ENCODE measurements at regions not wholly inside any gene's neighbourhood (a gene's known extent, or its start where the extent isn't known, plus 50 kb on each side); places are given as distances from the start of the nearest gene placed in this dataset.

- no peak overlapping the region for H3K4me3 ChIP-seq (ENCODE audit: low read length)
- no peaks in the 10 kb centered on the region for H3K4me1 ChIP-seq (ENCODE audit: control insufficient read depth, insufficient read depth, low read length)
- WGBS (ENCODE audit: insufficient coverage) = 80% methylated on average over 2 of the region's 4 CpGs
- no peaks in the 10 kb centered on the region for H3K27me3 ChIP-seq (ENCODE audit: control insufficient read depth, insufficient read depth, low read length)
- no peaks in the 10 kb centered on the region for H3K36me3 ChIP-seq (ENCODE audit: control insufficient read depth, insufficient read depth, low read length)
- no peaks in the 10 kb centered on the region for H3K9me3 ChIP-seq (replicated peaks; ENCODE audit: control insufficient read depth, low read depth, low read length)
- no peak for DNase-seq
- no peak overlapping the region for H3K27ac ChIP-seq (ENCODE audit: low read length)
Observed at GRCh38 chr11:115897707-115898106, 393.5 kb upstream of the CADM1 start.

GRCh38 chr11:115896084-115896483 lies 391.9 kb upstream of the CADM1 start:
- Histone ChIP-seq H3K27me3 (ENCODE audit: control insufficient read depth, insufficient read depth, low read length) (peaks cover 2% of the 10 kb centered on the region), H3K27ac (ENCODE audit: low read length) (no peak overlapping the region), H3K9me3 (replicated peaks; ENCODE audit: control insufficient read depth, low read depth, low read length) (no peaks in the 10 kb centered on the region), H3K4me3 (ENCODE audit: low read length) (no peak overlapping the region), H3K36me3 (ENCODE audit: control insufficient read depth, insufficient read depth, low read length) (no peaks in the 10 kb centered on the region), H3K4me1 (ENCODE audit: control insufficient read depth, insufficient read depth, low read length) (no peaks in the 10 kb centered on the region)
- DNase-seq = no peak
- WGBS (ENCODE audit: insufficient coverage) = 94% methylated on average over 2 of the region's 2 CpGs

DNA sequence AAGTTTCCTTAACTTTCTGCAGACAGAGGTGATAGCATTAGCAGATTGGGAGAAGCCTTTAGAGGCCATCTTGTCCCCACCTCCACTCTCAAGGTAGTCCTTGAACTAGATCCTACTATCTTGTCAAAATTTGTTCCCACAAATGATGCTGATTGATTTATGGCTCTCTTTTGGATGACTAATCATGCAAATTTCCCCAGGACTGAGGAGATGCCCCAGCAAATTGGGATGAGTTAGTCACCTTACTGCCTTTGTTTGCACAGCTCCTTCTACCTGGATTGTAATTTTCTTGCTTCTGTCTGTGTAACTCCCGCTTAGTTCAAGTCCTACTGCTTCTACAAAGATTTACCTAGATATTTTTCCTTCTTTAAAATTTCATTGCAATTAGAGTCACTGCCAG lies 391.4 kb upstream of the CADM1 start:
- no peak overlapping the region for H3K4me3 ChIP-seq (ENCODE audit: low read length)
- no peak overlapping the region for H3K27ac ChIP-seq (ENCODE audit: low read length)
- H3K4me1 ChIP-seq (ENCODE audit: control insufficient read depth, insufficient read depth, low read length) = no peaks in the 10 kb centered on the region
- no peaks in the 10 kb centered on the region for H3K36me3 ChIP-seq (ENCODE audit: control insufficient read depth, insufficient read depth, low read length)
- WGBS (ENCODE audit: insufficient coverage) = no CpG with 5 or more reads among the region's 1 CpG
- no peaks in the 10 kb centered on the region for H3K9me3 ChIP-seq (replicated peaks; ENCODE audit: control insufficient read depth, low read depth, low read length)
- peaks cover 2% of the 10 kb centered on the region for H3K27me3 ChIP-seq (ENCODE audit: control insufficient read depth, insufficient read depth, low read length)
- no peak for DNase-seq

DNA sequence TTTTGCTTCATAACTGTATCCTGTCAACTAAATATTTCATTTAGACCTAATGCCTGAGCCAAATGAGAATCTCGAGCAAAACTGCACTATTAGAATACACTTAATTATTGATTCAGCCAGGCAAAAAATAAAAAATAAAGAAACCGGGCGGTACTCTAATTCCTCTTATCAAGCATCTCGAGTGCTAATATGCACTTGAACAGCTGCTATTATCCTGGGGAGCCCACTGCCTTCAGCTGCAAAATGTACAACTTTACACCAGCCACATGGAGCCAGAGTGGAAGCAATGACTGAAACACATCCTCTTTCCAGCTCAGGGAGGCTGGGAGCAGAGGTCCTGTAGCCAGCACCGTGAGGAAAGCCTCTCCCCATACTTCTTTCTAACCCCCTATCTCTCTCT lies 390.0 kb upstream of the CADM1 start:
- Histone ChIP-seq H3K4me3 (ENCODE audit: low read length) (no peak overlapping the region), H3K36me3 (ENCODE audit: control insufficient read depth, insufficient read depth, low read length) (no peaks in the 10 kb centered on the region), H3K27me3 (ENCODE audit: control insufficient read depth, insufficient read depth, low read length) (peaks cover 2% of the 10 kb centered on the region), H3K9me3 (replicated peaks; ENCODE audit: control insufficient read depth, low read depth, low read length) (no peaks in the 10 kb centered on the region), H3K4me1 (ENCODE audit: control insufficient read depth, insufficient read depth, low read length) (no peaks in the 10 kb centered on the region), H3K27ac (ENCODE audit: low read length) (no peak overlapping the region)
- WGBS (ENCODE audit: insufficient coverage) = 72% methylated on average over 4 of the region's 5 CpGs
- no peak for DNase-seq

GRCh38 chr11:115893461-115894099 lies 389.4 kb upstream of the CADM1 start:
- Histone ChIP-seq H3K27ac (ENCODE audit: low read length) (no peak overlapping the region), H3K36me3 (ENCODE audit: control insufficient read depth, insufficient read depth, low read length) (no peaks in the 10 kb centered on the region), H3K4me3 (ENCODE audit: low read length) (no peak overlapping the region), H3K27me3 (ENCODE audit: control insufficient read depth, insufficient read depth, low read length) (peaks cover 4% of the 10 kb centered on the region), H3K4me1 (ENCODE audit: control insufficient read depth, insufficient read depth, low read length) (no peaks in the 10 kb centered on the region), H3K9me3 (replicated peaks; ENCODE audit: control insufficient read depth, low read depth, low read length) (no peaks in the 10 kb centered on the region)
- no peak for DNase-seq
- WGBS (ENCODE audit: insufficient coverage) = 95% methylated on average over 5 of the region's 5 CpGs

- no peaks in the 10 kb centered on the region for H3K9me3 ChIP-seq (replicated peaks; ENCODE audit: control insufficient read depth, low read depth, low read length)
- no CpG with 5 or more reads among the region's 2 CpGs for WGBS (ENCODE audit: insufficient coverage)
- no peak overlapping the region for H3K4me3 ChIP-seq (ENCODE audit: low read length)
- H3K27ac ChIP-seq (ENCODE audit: low read length) = no peak overlapping the region
- H3K4me1 ChIP-seq (ENCODE audit: control insufficient read depth, insufficient read depth, low read length) = no peaks in the 10 kb centered on the region
- DNase-seq = no peak
- H3K36me3 ChIP-seq (ENCODE audit: control insufficient read depth, insufficient read depth, low read length) = no peaks in the 10 kb centered on the region
- H3K27me3 ChIP-seq (ENCODE audit: control insufficient read depth, insufficient read depth, low read length) = peaks cover 5% of the 10 kb centered on the region
Observed at GRCh38 chr11:115892016-115892415, 387.8 kb upstream of the CADM1 start.

DNA sequence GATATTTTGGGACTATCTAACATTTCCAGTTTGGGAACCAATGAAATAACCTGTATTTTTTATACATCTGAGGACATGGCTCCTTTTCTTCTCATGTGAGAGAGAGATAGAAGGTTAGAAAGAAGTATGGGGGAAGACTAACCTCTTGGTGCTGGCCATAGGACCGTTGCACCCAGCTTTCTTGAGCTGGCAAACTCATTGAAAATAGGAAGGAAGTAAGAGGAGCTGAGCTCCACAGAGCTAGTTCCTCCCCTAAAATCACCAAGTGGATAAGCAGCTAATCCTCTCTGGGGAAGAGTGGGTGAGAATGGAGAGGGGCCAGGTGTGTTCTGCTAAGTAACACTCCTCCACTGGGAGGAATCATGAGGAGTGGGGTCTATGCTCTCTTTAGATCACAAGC lies 387.4 kb upstream of the CADM1 start:
- Histone ChIP-seq H3K27ac (ENCODE audit: low read length) (no peak overlapping the region), H3K36me3 (ENCODE audit: control insufficient read depth, insufficient read depth, low read length) (no peaks in the 10 kb centered on the region), H3K4me1 (ENCODE audit: control insufficient read depth, insufficient read depth, low read length) (no peaks in the 10 kb centered on the region), H3K9me3 (replicated peaks; ENCODE audit: control insufficient read depth, low read depth, low read length) (no peaks in the 10 kb centered on the region), H3K4me3 (ENCODE audit: low read length) (no peak overlapping the region), H3K27me3 (ENCODE audit: control insufficient read depth, insufficient read depth, low read length) (peaks cover 5% of the 10 kb centered on the region)
- DNase-seq = no peak
- 25% methylated on average over 1 of the region's 1 CpG for WGBS (ENCODE audit: insufficient coverage)

DNA sequence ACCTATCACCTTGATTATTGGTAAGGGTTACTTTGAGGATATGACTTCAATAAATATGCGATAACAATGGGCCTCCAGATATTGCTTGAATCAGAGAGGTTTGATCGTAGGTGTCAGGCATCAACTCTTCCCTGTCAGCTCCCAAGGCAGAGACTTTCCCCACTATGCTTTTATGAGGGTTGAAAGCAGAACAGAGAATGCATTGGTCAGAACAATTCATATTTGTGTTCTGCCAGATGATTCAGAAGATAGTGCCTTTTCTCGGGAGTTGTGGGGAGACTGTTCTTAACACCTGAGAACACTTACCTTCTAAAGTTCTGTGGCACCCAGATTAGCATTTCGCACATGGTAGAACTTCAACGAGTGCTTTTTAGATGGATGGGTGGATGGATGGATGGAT lies 386.3 kb upstream of the CADM1 start:
- H3K27me3 ChIP-seq (ENCODE audit: control insufficient read depth, insufficient read depth, low read length) = peaks cover 5% of the 10 kb centered on the region
- H3K36me3 ChIP-seq (ENCODE audit: control insufficient read depth, insufficient read depth, low read length) = no peaks in the 10 kb centered on the region
- WGBS (ENCODE audit: insufficient coverage) = 100% methylated on average over 2 of the region's 5 CpGs
- H3K9me3 ChIP-seq (replicated peaks; ENCODE audit: control insufficient read depth, low read depth, low read length) = no peaks in the 10 kb centered on the region
- H3K27ac ChIP-seq (ENCODE audit: low read length) = no peak overlapping the region
- H3K4me3 ChIP-seq (ENCODE audit: low read length) = no peak overlapping the region
- DNase-seq = no peak
- peaks cover 6% of the 10 kb centered on the region for H3K4me1 ChIP-seq (ENCODE audit: control insufficient read depth, insufficient read depth, low read length)

- H3K4me1 ChIP-seq (ENCODE audit: control insufficient read depth, insufficient read depth, low read length) = peaks cover 9% of the 10 kb centered on the region
- H3K27ac ChIP-seq (ENCODE audit: low read length) = no peak overlapping the region
- DNase-seq = no peak
- no CpG with 5 or more reads among the region's 6 CpGs for WGBS (ENCODE audit: insufficient coverage)
- H3K9me3 ChIP-seq (replicated peaks; ENCODE audit: control insufficient read depth, low read depth, low read length) = no peaks in the 10 kb centered on the region
- peaks cover 5% of the 10 kb centered on the region for H3K27me3 ChIP-seq (ENCODE audit: control insufficient read depth, insufficient read depth, low read length)
- H3K4me3 ChIP-seq (ENCODE audit: low read length) = no peak overlapping the region
- no peaks in the 10 kb centered on the region for H3K36me3 ChIP-seq (ENCODE audit: control insufficient read depth, insufficient read depth, low read length)
Observed at GRCh38 chr11:115889712-115890111, 385.5 kb upstream of the CADM1 start.

GRCh38 chr11:115887727-115888126 lies 383.5 kb upstream of the CADM1 start:
- DNase-seq = no peak

GRCh38 chr11:115887316-115887715 lies 383.1 kb upstream of the CADM1 start:
- H3K9me3 ChIP-seq (replicated peaks; ENCODE audit: control insufficient read depth, low read depth, low read length) = peaks cover 1% of the 10 kb centered on the region
- H3K36me3 ChIP-seq (ENCODE audit: control insufficient read depth, insufficient read depth, low read length) = no peaks in the 10 kb centered on the region
- peaks cover 5% of the 10 kb centered on the region for H3K27me3 ChIP-seq (ENCODE audit: control insufficient read depth, insufficient read depth, low read length)

More at GRCh38 chr11:115887727-115888126, 383.5 kb upstream of the CADM1 start:
- no peaks in the 10 kb centered on the region for H3K36me3 ChIP-seq (ENCODE audit: control insufficient read depth, insufficient read depth, low read length)
- H3K27ac ChIP-seq (ENCODE audit: low read length) = no peak overlapping the region
- H3K27me3 ChIP-seq (ENCODE audit: control insufficient read depth, insufficient read depth, low read length) = peaks cover 5% of the 10 kb centered on the region
- H3K4me3 ChIP-seq (ENCODE audit: low read length) = no peak overlapping the region
- peaks cover 9% of the 10 kb centered on the region for H3K4me1 ChIP-seq (ENCODE audit: control insufficient read depth, insufficient read depth, low read length)
- H3K9me3 ChIP-seq (replicated peaks; ENCODE audit: control insufficient read depth, low read depth, low read length) = no peaks in the 10 kb centered on the region
- 61% methylated on average over 6 of the region's 8 CpGs for WGBS (ENCODE audit: insufficient coverage)

More at GRCh38 chr11:115887316-115887715, 383.1 kb upstream of the CADM1 start:
- WGBS (ENCODE audit: insufficient coverage) = 80% methylated on average over 7 of the region's 13 CpGs
- no peak overlapping the region for H3K27ac ChIP-seq (ENCODE audit: low read length)
- no peak for DNase-seq
- no peak overlapping the region for H3K4me3 ChIP-seq (ENCODE audit: low read length)
- peaks cover 9% of the 10 kb centered on the region for H3K4me1 ChIP-seq (ENCODE audit: control insufficient read depth, insufficient read depth, low read length)

Data from muscle of leg (tissue), 3 donors.